OCI-LY3 (cell line): ENCODE measurements at regions not wholly inside any gene's neighbourhood (a gene's known extent, or its start where the extent isn't known, plus 50 kb on each side); places are given as distances from the start of the nearest gene placed in this dataset.

Experiments used
- H2AFZ ChIP-seq: fragments of 200-600, 300-600 bp; shearing (Covaris generic); 2 replicates; pipeline ENCODE4 v1.6.0; 2014; ENCODE audit warnings: antibody characterized with exemption, low read depth, low read length
- H3K27ac ChIP-seq: fragments of 200-600, 300-600 bp; sonication (generic); 2 replicates; pipeline ENCODE4 v1.5.1; 2014; ENCODE audit warnings: mild to moderate bottlenecking, low read length, moderate library complexity, mixed read lengths
- H3K27me3 ChIP-seq: fragments of 200-600, 300-600 bp; sonication (generic); 2 replicates; pipeline ENCODE4 v1.6.1; 2014; ENCODE audit warnings: low read depth, low read length, mixed read lengths
- H3K36me3 ChIP-seq: fragments of 200-600, 300-600 bp; sonication (generic); replicated peaks from 2 replicates; pipeline ENCODE3; 2014; ENCODE audit warnings: low read depth, low read length, mixed read lengths
- H3K4me1 ChIP-seq: fragments of 300-600, 200-600 bp; sonication (generic); 2 replicates; pipeline ENCODE4 v1.6.1; 2014; ENCODE audit warnings: low read length, mixed read lengths
- H3K4me2 ChIP-seq: fragments of 200-600, 300-600 bp; sonication (generic); 2 replicates; pipeline ENCODE4 v1.6.1; 2014; ENCODE audit warnings: low read length, mixed read lengths
- H3K4me3 ChIP-seq: fragments of 300-600, 200-600 bp; sonication (generic); 2 replicates; pipeline ENCODE4 v1.5.1; 2014; ENCODE audit warnings: antibody characterized with exemption, mild to moderate bottlenecking, low read length, moderate library complexity
- H3K79me2 ChIP-seq: fragments of 300-600, 200-600 bp; shearing (Covaris generic); 2 replicates; pipeline ENCODE4 v1.6.1; 2014; ENCODE audit warnings: mild to moderate bottlenecking, low read length, mixed read lengths
- H3K9ac ChIP-seq: fragments of 300-600, 200-600 bp; shearing (Covaris generic); 2 replicates; pipeline ENCODE4 v1.6.0; 2014; ENCODE audit warnings: mild to moderate bottlenecking, low read length, moderate library complexity
- H3K9me3 ChIP-seq: fragments of 200-600, 300-600 bp; shearing (Covaris generic); 2 replicates; pipeline ENCODE4 v1.6.1; 2014; ENCODE audit warnings: low read length, mixed read lengths; ENCODE audit not compliant: insufficient read depth
- H4K20me1 ChIP-seq: fragments of 200-600, 300-600 bp; sonication (generic); 2 replicates; pipeline ENCODE4 v1.6.1; 2016; ENCODE audit warnings: low read length, mixed read lengths; ENCODE audit not compliant: insufficient read depth
- EZH2phosphoT487 ChIP-seq: fragments of 200-600 bp; shearing (Covaris generic); IDR thresholded peaks from 2 replicates; pipeline ENCODE4 v1.6.1; 2018; ENCODE audit warnings: antibody characterized with exemption, mixed run types, low read depth
- TF ChIP-seq, protein P1 (sequence below): fragments of 200-600, 300-600 bp; sonication (generic); IDR thresholded peaks from 2 replicates; pipeline ENCODE4 v1.5.1; 2014; ENCODE audit warnings: antibody characterized with exemption, low read length, low read depth

DNA sequence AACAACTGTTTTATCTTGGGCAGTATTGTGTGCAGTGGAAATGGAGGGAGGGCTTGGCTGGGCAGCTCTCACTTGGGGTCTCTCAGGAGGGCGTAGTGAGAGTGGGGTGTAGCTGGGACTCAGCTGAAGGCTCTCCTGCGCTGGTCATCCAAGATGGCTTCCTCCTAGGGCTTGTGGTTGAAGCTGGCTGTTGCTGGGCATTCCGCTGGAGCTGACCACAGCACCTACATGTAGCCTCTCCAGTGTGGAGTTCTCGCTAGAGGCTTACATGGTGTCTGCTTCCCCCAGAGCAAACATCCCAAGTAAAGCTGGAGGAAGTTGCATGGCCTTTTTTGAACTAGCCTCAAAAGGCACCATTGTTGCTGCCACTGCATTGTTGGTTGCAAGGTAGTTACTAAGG is 344.1 kb upstream of the MARCKS start:
- Histone ChIP-seq H4K20me1 (no peaks in the 10 kb centered on the region), H2AFZ (no peak overlapping the region), H3K27me3 (no peaks in the 10 kb centered on the region), H3K4me1 (peaks cover 15% of the 10 kb centered on the region), H3K4me2 (no peak overlapping the region), H3K36me3 (no peaks in the 10 kb centered on the region), H3K27ac (no peak overlapping the region), H3K79me2 (no peaks in the 10 kb centered on the region), H3K9ac (no peak overlapping the region), H3K4me3 (no peak overlapping the region), H3K9me3 (no peaks in the 10 kb centered on the region)
- TF ChIP-seq, protein P1, sequence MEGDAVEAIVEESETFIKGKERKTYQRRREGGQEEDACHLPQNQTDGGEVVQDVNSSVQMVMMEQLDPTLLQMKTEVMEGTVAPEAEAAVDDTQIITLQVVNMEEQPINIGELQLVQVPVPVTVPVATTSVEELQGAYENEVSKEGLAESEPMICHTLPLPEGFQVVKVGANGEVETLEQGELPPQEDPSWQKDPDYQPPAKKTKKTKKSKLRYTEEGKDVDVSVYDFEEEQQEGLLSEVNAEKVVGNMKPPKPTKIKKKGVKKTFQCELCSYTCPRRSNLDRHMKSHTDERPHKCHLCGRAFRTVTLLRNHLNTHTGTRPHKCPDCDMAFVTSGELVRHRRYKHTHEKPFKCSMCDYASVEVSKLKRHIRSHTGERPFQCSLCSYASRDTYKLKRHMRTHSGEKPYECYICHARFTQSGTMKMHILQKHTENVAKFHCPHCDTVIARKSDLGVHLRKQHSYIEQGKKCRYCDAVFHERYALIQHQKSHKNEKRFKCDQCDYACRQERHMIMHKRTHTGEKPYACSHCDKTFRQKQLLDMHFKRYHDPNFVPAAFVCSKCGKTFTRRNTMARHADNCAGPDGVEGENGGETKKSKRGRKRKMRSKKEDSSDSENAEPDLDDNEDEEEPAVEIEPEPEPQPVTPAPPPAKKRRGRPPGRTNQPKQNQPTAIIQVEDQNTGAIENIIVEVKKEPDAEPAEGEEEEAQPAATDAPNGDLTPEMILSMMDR: no peak
- TF ChIP-seq EZH2phosphoT487: no peak

DNA sequence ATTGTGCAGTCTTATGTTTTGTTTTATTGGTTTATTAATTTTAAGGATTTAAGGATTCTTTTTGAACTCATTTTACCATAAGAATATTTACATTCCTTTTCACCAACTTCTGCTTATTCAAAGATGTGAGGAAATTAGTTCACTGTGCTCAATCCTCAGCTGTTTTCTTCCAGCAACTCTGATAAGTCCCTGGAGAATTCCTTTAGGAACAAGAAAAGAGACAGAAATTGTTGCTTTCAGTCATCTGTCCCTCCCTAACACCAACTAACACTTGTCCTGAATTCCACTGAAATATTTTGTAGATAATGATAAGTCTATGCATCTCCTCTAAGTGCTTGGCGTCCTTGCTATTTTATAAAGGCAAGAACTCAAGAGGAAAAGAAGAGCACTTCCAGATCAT is 334.8 kb upstream of the MARCKS start:
- no peaks in the 10 kb centered on the region for H3K9me3 ChIP-seq
- no peak overlapping the region for H3K9ac ChIP-seq
- no peaks in the 10 kb centered on the region for H3K79me2 ChIP-seq
- TF ChIP-seq EZH2phosphoT487: no peak
- TF ChIP-seq, protein P1: no peak
- H3K27ac ChIP-seq: no peak overlapping the region
- no peaks in the 10 kb centered on the region for H3K4me1 ChIP-seq
- H4K20me1 ChIP-seq: no peaks in the 10 kb centered on the region
- no peak overlapping the region for H2AFZ ChIP-seq
- no peaks in the 10 kb centered on the region for H3K27me3 ChIP-seq
- H3K4me3 ChIP-seq: no peak overlapping the region
- no peaks in the 10 kb centered on the region for H3K36me3 ChIP-seq
- H3K4me2 ChIP-seq: no peak overlapping the region

DNA sequence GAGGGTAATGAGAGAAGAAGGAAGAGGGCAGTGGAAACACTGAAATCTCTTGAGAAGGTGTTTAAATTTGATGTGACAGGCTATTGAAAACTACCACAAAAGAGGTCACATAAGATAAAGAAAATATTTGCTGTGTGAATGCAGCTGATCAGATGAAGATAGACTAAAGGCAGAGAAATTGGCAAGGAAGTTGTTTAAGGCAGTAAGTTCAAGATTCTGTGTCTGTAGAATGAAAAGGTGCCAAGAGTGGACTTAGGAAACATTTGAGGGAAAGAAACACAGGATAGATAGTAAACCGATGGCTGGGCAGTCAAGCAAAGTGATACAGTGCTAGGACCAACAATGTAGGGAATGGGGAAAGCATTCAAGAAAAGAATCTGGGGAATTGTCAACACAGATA is 332.3 kb upstream of the MARCKS start:
- Histone ChIP-seq H4K20me1 (no peaks in the 10 kb centered on the region), H3K79me2 (no peaks in the 10 kb centered on the region), H3K4me1 (no peaks in the 10 kb centered on the region), H3K9me3 (no peaks in the 10 kb centered on the region), H3K4me3 (no peak overlapping the region), H3K36me3 (no peaks in the 10 kb centered on the region), H3K27ac (no peak overlapping the region), H2AFZ (no peak overlapping the region), H3K4me2 (no peak overlapping the region), H3K27me3 (no peaks in the 10 kb centered on the region), H3K9ac (no peak overlapping the region)
- TF ChIP-seq, protein P1: no peak
- TF ChIP-seq EZH2phosphoT487: no peak

DNA sequence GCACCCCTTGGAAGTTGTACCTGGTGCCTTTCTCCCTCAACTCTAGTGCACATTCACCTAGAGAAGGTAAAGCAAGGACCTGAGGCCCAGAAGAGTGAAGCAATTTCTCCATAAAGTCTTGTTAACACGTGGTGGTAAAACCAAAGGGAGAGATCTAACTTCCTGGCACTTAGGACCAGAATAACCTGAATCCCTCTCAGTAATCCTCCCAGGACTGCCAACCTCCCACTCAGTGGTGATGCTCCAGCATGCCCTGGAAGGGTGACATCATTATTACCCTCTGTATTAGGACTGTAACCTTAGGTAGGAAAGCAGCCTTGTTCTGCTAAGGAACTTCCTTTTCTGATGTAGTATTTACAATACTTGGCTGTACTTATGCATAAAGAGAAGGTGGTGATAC is 330.6 kb upstream of the MARCKS start:
- no peaks in the 10 kb centered on the region for H4K20me1 ChIP-seq
- no peak overlapping the region for H2AFZ ChIP-seq
- H3K9me3 ChIP-seq: no peaks in the 10 kb centered on the region
- no peak overlapping the region for H3K4me3 ChIP-seq
- no peaks in the 10 kb centered on the region for H3K36me3 ChIP-seq
- no peak overlapping the region for H3K9ac ChIP-seq
- TF ChIP-seq, protein P1: no peak
- no peak for TF ChIP-seq EZH2phosphoT487
- no peak overlapping the region for H3K27ac ChIP-seq
- no peaks in the 10 kb centered on the region for H3K27me3 ChIP-seq
- no peaks in the 10 kb centered on the region for H3K79me2 ChIP-seq
- H3K4me1 ChIP-seq: no peaks in the 10 kb centered on the region
- no peak overlapping the region for H3K4me2 ChIP-seq
